K562 (cell line): ENCODE measurements at regions not wholly inside any gene's neighbourhood (a gene's known extent, or its start where the extent isn't known, plus 50 kb on each side); places are given as distances from the start of the nearest gene placed in this dataset.

Source experiments
- ATAC-seq: fragments of 200-7000 bp; cut with Tn5 transposase; 3 replicates; pipeline ENCODE4 v1.9.1; 2020; ENCODE audit warnings: moderate library complexity
- BruUV-seq: library from RNA; stranded (reverse); fragments of 400-500 nt; replicated peaks from 2 replicates; lab custom pipeline; 2021; lab: Mats Ljungman, UMichigan
- CTCF ChIA-PET: fragments of 300-600 bp; formaldehyde crosslinking; extraction: SDS; loops from one replicate; lab custom pipeline; 2021; ENCODE audit warnings: low intra/inter-chr PET ratio; lab: Yijun Ruan, JAX
- POLR2A ChIA-PET: fragments of 300-600, 350-650 bp; sonication (Branson Sonifier 250); formaldehyde crosslinking; extraction: SDS; loops from one replicate; lab custom pipeline; 2021; ENCODE audit warnings: antibody characterized with exemption, inconsistent platforms; lab: Yijun Ruan, JAX
- DNase-seq, 4 experiments: peaks; one replicate each; pipeline versions ENCODE4 v3.0.0 to v3.0.0-alpha.2; 2011 to 2018; ENCODE audit warnings: low spot score in 3 of 4, mixed read lengths in 3 of 4; ENCODE audit errors: extremely low read depth in 1 of 4
- FAIRE-seq: peaks from 2 replicates; lab custom pipeline; 2011; peaks lifted over from hg19 to GRCh38; lab: Jason Lieb, UNC
- H2AFZ ChIP-seq: 2 replicates; pipeline ENCODE4 v1.6.0; 2011; ENCODE audit warnings: low read depth, low read length, control low read depth, inconsistent platforms
- H3K27ac ChIP-seq: fragments of 200-600 bp; 3 replicates; pipeline ENCODE4 v1.8.0; 2011; ENCODE audit warnings: low read depth, mild to moderate bottlenecking, control low read depth, inconsistent platforms, low read length, moderate library complexity, mixed read lengths; ENCODE audit errors: extremely low read depth
- H3K27me3 ChIP-seq, 2 experiments: fragments of 300-600 bp in 1 of 2; 2 replicates in 1 of 2; 3 replicates in 1 of 2; pipeline versions ENCODE4 v1.6.0 to v1.8.0; 2011; ENCODE audit warnings: inconsistent platforms in 2 of 2, low read length in 2 of 2, mild to moderate bottlenecking in 1 of 2, mixed read lengths in 1 of 2, moderate library complexity in 1 of 2; ENCODE audit not compliant: control insufficient read depth in 2 of 2, insufficient read depth in 2 of 2
- H3K36me3 ChIP-seq: fragments of 300-600 bp; 3 replicates; pipeline ENCODE4 v1.8.0; 2011; ENCODE audit warnings: mild to moderate bottlenecking, low read length, inconsistent platforms; ENCODE audit not compliant: control insufficient read depth, insufficient read depth
- H3K4me1 ChIP-seq, 2 experiments: fragments of 200-600 bp in 1 of 2; replicated peaks in 1 of 2; 2 replicates in 1 of 2; 3 replicates in 1 of 2; pipeline versions ENCODE4 v1.5.1 to v1.8.0; 2011; ENCODE audit warnings: inconsistent platforms in 2 of 2, low read length in 2 of 2, mild to moderate bottlenecking in 1 of 2, mixed read lengths in 1 of 2, moderate library complexity in 1 of 2; ENCODE audit not compliant: control insufficient read depth in 2 of 2, insufficient read depth in 2 of 2
- H3K4me2 ChIP-seq: 2 replicates; pipeline ENCODE4 v1.6.1; 2011; ENCODE audit warnings: low read length, control low read depth, inconsistent platforms, mixed read lengths; ENCODE audit not compliant: insufficient read depth
- H3K4me3 ChIP-seq: fragments of 200-600 bp; sonication (generic), shearing (Covaris generic); 2 replicates; pipeline ENCODE4 v1.5.1; 2016; ENCODE audit warnings: control low read depth, inconsistent platforms
- H3K79me2 ChIP-seq: fragments of 200-600 bp; 3 replicates; pipeline ENCODE4 v1.8.0; 2011; ENCODE audit warnings: low read length, inconsistent platforms; ENCODE audit not compliant: control insufficient read depth, insufficient read depth
- H3K9ac ChIP-seq, 2 experiments: 2 replicates each; pipeline versions ENCODE4 v1.6.0 to v1.6.1; 2011; ENCODE audit warnings: low read depth in 2 of 2, low read length in 2 of 2, control low read depth in 1 of 2, inconsistent platforms in 1 of 2, mild to moderate bottlenecking in 1 of 2, mixed read lengths in 1 of 2; ENCODE audit not compliant: insufficient read depth in 1 of 2
- H3K9me1 ChIP-seq: one replicate; pipeline ENCODE4 v1.6.0; 2011; ENCODE audit warnings: inconsistent platforms, mild to moderate bottlenecking, low read length, moderate library complexity; ENCODE audit not compliant: control insufficient read depth, insufficient read depth
- H3K9me3 ChIP-seq: replicated peaks from 2 replicates; pipeline ENCODE4 v1.5.1; 2011; ENCODE audit warnings: low read depth, low read length, inconsistent platforms; ENCODE audit not compliant: control insufficient read depth, insufficient read depth
- H4K20me1 ChIP-seq: replicated peaks from 2 replicates; pipeline ENCODE4 v1.6.1; 2011; ENCODE audit warnings: low read length, inconsistent platforms, mixed read lengths; ENCODE audit not compliant: control insufficient read depth, insufficient read depth
- DIDO1 ChIP-seq: fragments of 450-650 bp; IDR thresholded peaks from 2 replicates; pipeline ENCODE4 v1.6.1; 2016; ENCODE audit warnings: low read depth, missing biosample characterization, missing genetic modification characterization
- HNRNPLL ChIP-seq: fragments of 200-400 bp; formaldehyde crosslinking; IDR thresholded peaks from 2 replicates; pipeline ENCODE4 v1.6.1; 2017; ENCODE audit warnings: low read length, low read depth, mild to moderate bottlenecking; ENCODE audit not compliant: poor library complexity, severe bottlenecking
- JUNB ChIP-seq: fragments of 450-650 bp; formaldehyde crosslinking; conservative IDR thresholded peaks from 2 replicates; pipeline ENCODE4 v1.4.0; 2020; ENCODE audit warnings: mild to moderate bottlenecking
- MXI1 ChIP-seq: IDR thresholded peaks from 2 replicates; pipeline ENCODE4 v1.6.1; 2011; ENCODE audit warnings: low read depth, mild to moderate bottlenecking, improper control_type of control experiment, low read length
- NR1H2 ChIP-seq: sonication (generic); formaldehyde crosslinking; IDR thresholded peaks from 2 replicates; pipeline ENCODE4 v1.4.0; 2020; ENCODE audit warnings: mild to moderate bottlenecking, missing genetic modification reagents
- RFX5 ChIP-seq: IDR thresholded peaks from 2 replicates; pipeline ENCODE4 v1.6.1; 2011; ENCODE audit warnings: low read depth, mild to moderate bottlenecking, improper control_type of control experiment, low read length
- RNF219 ChIP-seq: fragments of 250-450 bp; sonication (Bioruptor Pico); IDR thresholded peaks from 2 replicates; pipeline ENCODE4 v1.5.0; 2022; ENCODE audit warnings: mild to moderate bottlenecking
- SMARCA4 ChIP-seq: fragments of 450-650 bp; IDR thresholded peaks from 2 replicates; pipeline ENCODE4 v1.6.1; 2016
- SREBF1 ChIP-seq: fragments of 150-350 bp; IDR thresholded peaks from 2 replicates; pipeline ENCODE4 v1.6.1; 2014; ENCODE audit warnings: antibody characterized with exemption, low read depth, low read length, borderline replicate concordance
- TEAD2 ChIP-seq: fragments of 450-650 bp; IDR thresholded peaks from 2 replicates; pipeline ENCODE4 v1.6.1; 2016; ENCODE audit warnings: missing genetic modification characterization, control low read depth, missing compliant biosample characterization
- ZBTB17 ChIP-seq: fragments of 450-650 bp; formaldehyde crosslinking; IDR thresholded peaks from 2 replicates; pipeline ENCODE4 v1.4.0; 2020; ENCODE audit warnings: mild to moderate bottlenecking
- ZNF23 ChIP-seq: fragments of 250-450 bp; sonication (Bioruptor Pico); IDR thresholded peaks from 2 replicates; pipeline ENCODE4 v1.4.0; 2020; ENCODE audit warnings: mild to moderate bottlenecking
- ZNF589 ChIP-seq: fragments of 200-800 bp; sonication (Bioruptor generic); IDR thresholded peaks from 2 replicates; pipeline ENCODE4 v1.6.1; 2016; ENCODE audit warnings: low read depth, missing genetic modification characterization, missing compliant biosample characterization
- ZNF778 ChIP-seq: fragments of 450-650 bp; formaldehyde crosslinking; IDR thresholded peaks from 2 replicates; pipeline ENCODE4 v1.4.0; 2020; ENCODE audit warnings: mild to moderate bottlenecking, moderate library complexity
- WGBS: fragments of 100-300 bp; shearing (Covaris generic); methylation state at CpG from one replicate; pipeline ENCODE4 v1.1.6; 2016; ENCODE audit warnings: low coverage, mixed read lengths; ENCODE audit not compliant: insufficient coverage; ENCODE audit errors: missing lambda C conversion rate; 5-methylcytosine and 5-hydroxymethylcytosine counted together
- in situ Hi-C: fragments of 300-500 bp; cut with MboI; formaldehyde crosslinking; loops from 4 replicates; pipeline ENCODE4 v1.15.0; 2018; ENCODE audit warnings: inconsistent platforms, mixed read lengths
- intact Hi-C: fragments of 100-400 bp; cut with micrococcal nuclease; formaldehyde crosslinking; loops from 2 replicates; pipeline ENCODE4 v1.14.2; 2022

- no peak for TF ChIP-seq ZBTB17 (CRISPR knock-in tag)
- TF ChIP-seq RNF219 (CRISPR knock-in tag): no peak
- TF ChIP-seq RFX5: no peak
- TF ChIP-seq JUNB: no peak
- no peak for TF ChIP-seq SMARCA4
- no peak for TF ChIP-seq HNRNPLL
Measured at GRCh38 chr3:21152555-21152954, 598.5 kb downstream of the ZNF385D start (continued).

- no TSS peak for BruUV-seq
- in situ Hi-C loops: no loop called here
- TF ChIP-seq ZNF778 (no peak), MXI1 (no peak), TEAD2 (tag) (no peak), NR1H2 (CRISPR knock-in tag) (no peak), ZNF589 (CRISPR knock-in tag) (no peak), SREBF1 (no peak), ZNF23 (CRISPR knock-in tag) (no peak), DIDO1 (no peak)
- ATAC-seq (no peak; the same call in 2 of the 3 replicates), DNase-seq (no peak), FAIRE-seq (no peak)
- no peak overlapping the region for H3K4me3 ChIP-seq
- ChIA-PET POLR2A (no interaction called here), CTCF (no interaction called here)
- H3K4me2 ChIP-seq: no peak overlapping the region
- no peaks in the 10 kb centered on the region for H3K9me1 ChIP-seq
- H3K4me1 ChIP-seq: no peaks in the 10 kb centered on the region; a peak in 1 of 5 replicates
- no peaks in the 10 kb centered on the region for H3K27me3 ChIP-seq
- H3K79me2 ChIP-seq: no peaks in the 10 kb centered on the region
- H3K9me3 ChIP-seq: no peaks in the 10 kb centered on the region
- no peak overlapping the region for H3K9ac ChIP-seq
- H3K27ac ChIP-seq: no peak overlapping the region
- WGBS: 22% methylated on average over 3 of the region's 3 CpGs
- no peaks in the 10 kb centered on the region for H4K20me1 ChIP-seq
- H2AFZ ChIP-seq: no peak overlapping the region
- intact Hi-C loops: no loop called here
- H3K36me3 ChIP-seq: no peaks in the 10 kb centered on the region
Measured at GRCh38 chr3:21142949-21143348, 608.1 kb downstream of the ZNF385D start.
